ENCODE measurements at regions not wholly inside any gene's neighbourhood (a gene's known extent, or its start where the extent isn't known, plus 50 kb on each side); places are given as distances from the start of the nearest gene placed in this dataset.

DNA sequence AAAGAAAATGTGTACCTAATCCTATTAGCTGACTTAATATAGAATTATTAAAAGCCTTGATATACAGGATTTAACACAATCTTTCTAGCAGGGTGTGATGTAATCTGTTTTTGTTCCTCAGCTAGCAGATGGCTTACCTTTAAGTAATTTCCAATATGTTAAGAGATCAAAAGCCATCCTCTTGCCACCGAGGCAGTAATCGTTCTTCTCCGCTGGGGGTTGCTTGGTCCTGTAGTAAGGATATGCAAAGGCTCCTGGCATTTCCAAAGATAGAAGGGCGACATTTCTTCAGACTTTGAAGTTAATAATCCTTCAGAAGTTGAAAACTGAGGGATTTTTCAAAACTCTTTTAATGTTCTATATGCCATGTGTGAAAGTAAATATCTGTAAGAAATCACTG lies 156.4 kb downstream of the FZD1 start:
- ATAC-seq = no peak
- intact Hi-C loops (cut with DNase I, micrococcal nuclease) = no loop called here
- H3K9me3 ChIP-seq = no peaks in the 10 kb centered on the region
- H3K4me3 ChIP-seq = no peak overlapping the region
- no peaks in the 10 kb centered on the region for H3K4me1 ChIP-seq (ENCODE audit: low read depth)
- no peaks in the 10 kb centered on the region for H3K36me3 ChIP-seq (ENCODE audit: low read depth)
- TF ChIP-seq, protein P1, sequence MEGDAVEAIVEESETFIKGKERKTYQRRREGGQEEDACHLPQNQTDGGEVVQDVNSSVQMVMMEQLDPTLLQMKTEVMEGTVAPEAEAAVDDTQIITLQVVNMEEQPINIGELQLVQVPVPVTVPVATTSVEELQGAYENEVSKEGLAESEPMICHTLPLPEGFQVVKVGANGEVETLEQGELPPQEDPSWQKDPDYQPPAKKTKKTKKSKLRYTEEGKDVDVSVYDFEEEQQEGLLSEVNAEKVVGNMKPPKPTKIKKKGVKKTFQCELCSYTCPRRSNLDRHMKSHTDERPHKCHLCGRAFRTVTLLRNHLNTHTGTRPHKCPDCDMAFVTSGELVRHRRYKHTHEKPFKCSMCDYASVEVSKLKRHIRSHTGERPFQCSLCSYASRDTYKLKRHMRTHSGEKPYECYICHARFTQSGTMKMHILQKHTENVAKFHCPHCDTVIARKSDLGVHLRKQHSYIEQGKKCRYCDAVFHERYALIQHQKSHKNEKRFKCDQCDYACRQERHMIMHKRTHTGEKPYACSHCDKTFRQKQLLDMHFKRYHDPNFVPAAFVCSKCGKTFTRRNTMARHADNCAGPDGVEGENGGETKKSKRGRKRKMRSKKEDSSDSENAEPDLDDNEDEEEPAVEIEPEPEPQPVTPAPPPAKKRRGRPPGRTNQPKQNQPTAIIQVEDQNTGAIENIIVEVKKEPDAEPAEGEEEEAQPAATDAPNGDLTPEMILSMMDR (IDR thresholded peaks at IDR 0.05) = no peak
- no peak for DNase-seq

DNA sequence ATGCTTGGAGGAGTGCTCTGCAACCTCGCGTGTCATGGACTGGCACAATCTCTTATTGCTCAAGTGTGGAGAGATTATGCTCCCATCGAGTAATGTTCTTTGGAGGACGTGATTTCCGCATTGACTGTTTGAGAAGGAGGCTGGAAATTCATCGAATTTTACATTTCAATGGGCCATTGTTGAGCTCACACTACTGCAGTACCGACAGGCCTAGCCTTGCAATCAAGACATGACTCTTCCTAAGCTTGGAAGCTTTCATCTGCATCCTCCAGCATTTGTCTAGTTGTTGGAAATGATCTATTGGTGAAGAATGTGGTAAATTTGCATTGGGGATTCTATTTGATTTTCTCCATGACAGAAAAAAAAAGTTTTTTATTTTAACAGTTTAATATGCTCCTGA lies 156.8 kb downstream of the FZD1 start:
- no peak overlapping the region for H3K4me3 ChIP-seq
- intact Hi-C loops (cut with DNase I, micrococcal nuclease) = no loop called here
- no peak for ATAC-seq
- no peaks in the 10 kb centered on the region for H3K9me3 ChIP-seq
- no peaks in the 10 kb centered on the region for H3K36me3 ChIP-seq (ENCODE audit: low read depth)
- TF ChIP-seq, protein P1 (IDR thresholded peaks at IDR 0.05) = no peak
- no peaks in the 10 kb centered on the region for H3K4me1 ChIP-seq (ENCODE audit: low read depth)
- DNase-seq = no peak

DNA sequence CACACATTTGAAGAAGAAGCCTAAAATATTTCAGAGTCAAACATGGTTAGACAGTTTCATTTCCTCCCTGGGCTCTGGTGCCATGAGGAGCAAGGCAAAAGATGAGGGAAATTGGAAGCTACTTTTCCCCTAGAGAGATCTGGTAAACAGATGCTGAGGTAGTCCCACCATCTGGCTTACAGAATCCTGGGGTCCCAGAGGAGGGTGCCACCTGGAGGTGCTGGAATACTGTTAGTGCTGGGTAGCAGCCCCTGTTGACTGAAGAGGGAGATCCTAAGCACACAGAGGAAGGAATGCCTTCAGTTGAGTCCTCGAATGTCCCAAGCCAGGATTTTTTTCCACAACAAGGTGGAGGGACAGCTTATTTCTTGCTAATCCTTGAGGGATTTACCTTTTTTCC lies 160.1 kb downstream of the FZD1 start:
- Histone ChIP-seq H3K9me3 (no peaks in the 10 kb centered on the region), H3K4me3 (no peak overlapping the region), H3K4me1 (ENCODE audit: low read depth) (no peaks in the 10 kb centered on the region), H3K36me3 (ENCODE audit: low read depth) (no peaks in the 10 kb centered on the region)
- TF ChIP-seq, protein P1 (IDR thresholded peaks at IDR 0.05) = no peak
- ATAC-seq (no peak), DNase-seq (no peak)
- intact Hi-C loops (cut with DNase I, micrococcal nuclease) = no loop called here

DNA sequence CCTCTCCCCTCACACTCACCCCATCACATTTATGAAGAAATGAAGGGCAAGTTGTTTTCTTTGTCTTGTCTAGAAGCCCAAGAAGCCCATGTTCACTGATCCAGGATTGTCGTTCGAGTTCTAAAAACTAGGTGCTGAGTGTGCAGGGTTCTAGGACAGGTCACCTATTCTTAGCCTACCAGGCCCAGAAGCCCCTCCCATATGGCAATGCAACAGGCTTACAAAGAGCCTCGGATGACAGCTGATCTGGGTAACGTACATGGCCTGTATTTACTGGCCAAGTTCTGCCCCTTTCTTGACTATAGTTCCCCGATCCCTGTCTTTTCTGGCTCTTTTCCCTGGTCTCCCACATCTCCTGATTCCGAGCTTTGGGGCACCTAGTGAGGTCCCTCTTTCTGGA lies 160.9 kb downstream of the FZD1 start:
- intact Hi-C loops (cut with DNase I, micrococcal nuclease) = no loop called here
- Histone ChIP-seq H3K4me3 (no peak overlapping the region), H3K4me1 (ENCODE audit: low read depth) (no peaks in the 10 kb centered on the region), H3K9me3 (no peaks in the 10 kb centered on the region), H3K36me3 (ENCODE audit: low read depth) (no peaks in the 10 kb centered on the region)
- DNase-seq = no peak
- ATAC-seq = no peak
- TF ChIP-seq, protein P1 (IDR thresholded peaks at IDR 0.05) = no peak

DNA sequence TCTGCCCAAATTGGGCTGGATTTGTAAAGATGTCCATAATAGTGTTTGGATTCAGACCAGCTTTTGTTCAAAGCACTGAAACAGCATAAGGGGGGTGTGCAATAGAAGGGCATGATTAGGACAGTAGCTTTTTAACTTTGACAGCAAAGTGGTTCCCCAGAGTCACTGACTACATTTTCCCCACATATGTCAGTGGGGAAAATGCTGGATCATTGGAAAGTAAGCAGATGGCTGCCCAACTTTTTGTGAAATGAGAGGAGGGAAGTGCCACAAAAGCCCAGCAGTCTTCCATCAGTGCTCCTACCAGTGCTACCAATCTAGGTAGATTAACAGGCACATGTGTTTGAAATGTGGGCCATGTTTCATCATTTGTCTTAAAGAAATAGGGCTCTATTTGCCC lies 162.8 kb downstream of the FZD1 start:
- no peaks in the 10 kb centered on the region for H3K36me3 ChIP-seq (ENCODE audit: low read depth)
- no peaks in the 10 kb centered on the region for H3K9me3 ChIP-seq
- no peaks in the 10 kb centered on the region for H3K4me1 ChIP-seq (ENCODE audit: low read depth)
- DNase-seq = no peak
- TF ChIP-seq, protein P1 (IDR thresholded peaks at IDR 0.05) = no peak
- ATAC-seq = no peak
- intact Hi-C loops (cut with DNase I, micrococcal nuclease) = no loop called here
- no peak overlapping the region for H3K4me3 ChIP-seq

DNA sequence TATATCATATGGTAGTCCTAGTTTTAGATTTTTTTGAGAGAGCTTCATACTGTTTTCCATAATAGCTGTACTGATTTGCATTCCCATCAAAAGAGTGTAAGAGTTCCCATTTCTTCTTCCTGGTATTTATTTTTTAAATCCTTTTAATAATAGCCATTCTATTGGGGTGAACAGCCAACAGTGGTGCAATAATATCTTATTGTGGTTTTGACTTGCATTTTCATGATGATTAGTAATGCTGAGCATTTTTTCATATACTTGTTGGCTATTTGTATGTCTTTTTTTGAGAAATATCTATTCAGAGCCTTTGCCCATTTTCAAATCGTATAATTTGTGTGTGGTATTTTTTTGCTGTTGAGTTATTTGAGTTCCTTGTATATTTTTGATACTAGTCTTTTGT lies 167.4 kb downstream of the FZD1 start:
- intact Hi-C loops (cut with DNase I, micrococcal nuclease) = no loop called here
- TF ChIP-seq, protein P1 (IDR thresholded peaks at IDR 0.05) = no peak
- Histone ChIP-seq H3K36me3 (ENCODE audit: low read depth) (no peaks in the 10 kb centered on the region), H3K4me3 (no peak overlapping the region), H3K9me3 (no peaks in the 10 kb centered on the region), H3K4me1 (ENCODE audit: low read depth) (no peaks in the 10 kb centered on the region)
- ATAC-seq (no peak), DNase-seq (no peak)
